GM13976 (cell line): ENCODE measurements at regions not wholly inside any gene's neighbourhood (a gene's known extent, or its start where the extent isn't known, plus 50 kb on each side); places are given as distances from the start of the nearest gene placed in this dataset.

ENCODE experiments used
- DNase-seq: peaks from one replicate; pipeline ENCODE4 v3.0.0; 2012; ENCODE audit warnings: low spot score
- in situ Hi-C: fragments of 300-500 bp; cut with MboI; formaldehyde crosslinking; loops from one replicate; pipeline ENCODE4 v1.12.0; 2022; ENCODE audit warnings: low sequenced_read_pairs, mixed read lengths, inconsistent platforms; ENCODE audit not compliant: unreplicated experiment
- TF ChIP-seq, protein P1 (sequence below): IDR thresholded peaks from 2 replicates; pipeline ENCODE4 v1.5.1; 2012; ENCODE audit warnings: borderline replicate concordance, mild to moderate bottlenecking; ENCODE audit not compliant: insufficient read depth; ENCODE audit errors: extremely low read depth, missing control alignments, control extremely low read depth

DNA sequence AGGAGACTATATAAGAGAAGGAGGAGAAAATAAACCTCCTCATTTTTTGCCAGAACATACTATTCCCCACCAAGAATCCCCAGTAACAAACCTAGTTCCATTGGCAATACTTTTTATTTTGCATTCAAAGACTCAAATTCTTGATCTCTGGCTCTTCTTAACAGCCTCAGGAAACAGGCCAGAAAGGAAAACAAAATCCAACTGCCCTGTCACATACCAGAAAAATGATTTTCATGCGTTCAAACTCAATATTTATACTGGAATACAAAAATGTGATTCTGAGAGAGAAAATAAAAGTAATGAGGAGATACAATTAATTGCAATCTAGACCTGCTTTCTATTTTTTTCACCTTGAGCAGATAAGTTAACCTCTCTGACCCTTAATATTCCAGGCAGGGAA, 435.9 kb upstream of the AUTS2 start:
- TF ChIP-seq, protein P1, sequence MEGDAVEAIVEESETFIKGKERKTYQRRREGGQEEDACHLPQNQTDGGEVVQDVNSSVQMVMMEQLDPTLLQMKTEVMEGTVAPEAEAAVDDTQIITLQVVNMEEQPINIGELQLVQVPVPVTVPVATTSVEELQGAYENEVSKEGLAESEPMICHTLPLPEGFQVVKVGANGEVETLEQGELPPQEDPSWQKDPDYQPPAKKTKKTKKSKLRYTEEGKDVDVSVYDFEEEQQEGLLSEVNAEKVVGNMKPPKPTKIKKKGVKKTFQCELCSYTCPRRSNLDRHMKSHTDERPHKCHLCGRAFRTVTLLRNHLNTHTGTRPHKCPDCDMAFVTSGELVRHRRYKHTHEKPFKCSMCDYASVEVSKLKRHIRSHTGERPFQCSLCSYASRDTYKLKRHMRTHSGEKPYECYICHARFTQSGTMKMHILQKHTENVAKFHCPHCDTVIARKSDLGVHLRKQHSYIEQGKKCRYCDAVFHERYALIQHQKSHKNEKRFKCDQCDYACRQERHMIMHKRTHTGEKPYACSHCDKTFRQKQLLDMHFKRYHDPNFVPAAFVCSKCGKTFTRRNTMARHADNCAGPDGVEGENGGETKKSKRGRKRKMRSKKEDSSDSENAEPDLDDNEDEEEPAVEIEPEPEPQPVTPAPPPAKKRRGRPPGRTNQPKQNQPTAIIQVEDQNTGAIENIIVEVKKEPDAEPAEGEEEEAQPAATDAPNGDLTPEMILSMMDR, result no peak
- in situ Hi-C loops, result no loop called here
- no peak for DNase-seq

DNA sequence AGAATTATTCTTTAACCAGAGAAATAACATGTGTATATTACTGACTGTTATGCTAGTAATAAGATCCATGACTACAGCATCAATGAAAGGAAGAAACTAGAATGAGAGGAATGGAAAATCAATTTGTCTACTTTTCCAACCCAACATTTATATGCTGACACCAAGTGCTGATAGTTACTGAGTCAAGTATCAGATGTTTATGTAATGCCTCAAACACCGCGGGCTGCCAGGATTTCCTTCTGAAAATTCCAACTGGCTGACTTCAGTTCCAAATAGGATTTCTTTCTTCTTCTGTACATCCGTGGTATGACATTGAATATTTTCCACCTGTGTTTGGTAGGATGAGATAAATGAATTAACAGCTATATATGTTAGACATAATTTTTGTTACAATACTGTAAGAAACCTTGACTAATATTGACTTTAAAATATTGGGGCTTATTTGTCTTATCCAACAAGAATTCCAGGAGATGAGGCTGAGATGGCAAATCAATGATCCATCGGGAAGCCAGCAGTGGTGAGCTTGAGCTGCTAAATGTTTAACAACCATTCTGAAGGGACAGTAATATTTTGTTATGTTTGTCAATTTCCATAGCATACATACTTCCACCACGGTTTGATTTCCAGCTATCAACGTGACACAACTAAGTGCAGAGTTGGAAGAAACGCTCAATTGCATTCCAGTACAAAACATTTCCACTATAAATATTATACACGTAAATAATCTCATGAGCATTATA, 435.2 kb upstream of the AUTS2 start:
- TF ChIP-seq, protein P1, result no peak
- in situ Hi-C loops, result no loop called here
- no peak for DNase-seq

DNA sequence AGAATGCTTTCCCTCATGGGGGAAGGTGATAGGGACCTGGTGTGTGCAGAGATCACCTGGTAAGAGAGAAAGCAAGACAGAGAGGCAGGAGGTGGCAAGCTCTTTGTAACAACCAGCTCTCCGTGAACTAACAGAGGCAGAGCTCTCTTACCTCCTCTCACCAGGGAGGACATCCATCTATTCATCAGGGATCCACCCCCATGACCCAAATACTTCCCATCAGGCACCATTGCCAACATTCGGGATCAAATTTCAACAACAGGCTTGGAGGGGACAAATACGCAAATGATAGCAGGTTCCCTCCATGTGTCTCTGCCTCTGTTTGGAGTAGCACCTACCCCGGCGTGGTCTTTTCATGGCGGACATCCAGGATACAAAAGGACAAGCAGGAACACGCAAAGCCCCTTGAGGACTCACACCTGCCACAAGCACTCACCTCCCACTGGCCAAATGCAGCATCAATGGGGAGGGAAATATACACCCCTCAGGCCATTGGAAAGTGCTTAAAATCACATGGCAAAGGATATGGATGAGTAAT, 431.2 kb upstream of the AUTS2 start:
- in situ Hi-C loops, result no loop called here
- no peak for DNase-seq
- TF ChIP-seq, protein P1, result no peak

DNA sequence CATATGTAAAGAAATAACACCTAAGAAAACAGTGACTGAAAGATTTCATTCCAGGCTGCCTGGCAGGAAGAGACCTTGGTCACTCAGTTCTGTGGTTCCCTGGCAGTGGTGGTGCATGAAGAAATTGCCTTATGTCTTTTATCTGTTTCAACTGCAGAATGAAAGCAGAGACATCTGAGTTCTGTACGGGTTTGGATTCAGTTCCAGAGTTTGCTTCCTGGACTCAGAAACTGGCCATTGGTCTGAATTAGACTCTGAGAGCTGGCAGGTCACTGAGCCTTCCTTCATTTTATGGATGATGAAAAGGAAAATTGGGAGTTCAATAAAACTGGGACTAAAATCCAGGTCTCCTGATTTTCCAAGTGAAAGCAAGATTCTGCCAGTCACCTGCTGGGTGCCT, 428.9 kb upstream of the AUTS2 start:
- in situ Hi-C loops, result no loop called here
- TF ChIP-seq, protein P1, result no peak
- DNase-seq, result no peak

DNA sequence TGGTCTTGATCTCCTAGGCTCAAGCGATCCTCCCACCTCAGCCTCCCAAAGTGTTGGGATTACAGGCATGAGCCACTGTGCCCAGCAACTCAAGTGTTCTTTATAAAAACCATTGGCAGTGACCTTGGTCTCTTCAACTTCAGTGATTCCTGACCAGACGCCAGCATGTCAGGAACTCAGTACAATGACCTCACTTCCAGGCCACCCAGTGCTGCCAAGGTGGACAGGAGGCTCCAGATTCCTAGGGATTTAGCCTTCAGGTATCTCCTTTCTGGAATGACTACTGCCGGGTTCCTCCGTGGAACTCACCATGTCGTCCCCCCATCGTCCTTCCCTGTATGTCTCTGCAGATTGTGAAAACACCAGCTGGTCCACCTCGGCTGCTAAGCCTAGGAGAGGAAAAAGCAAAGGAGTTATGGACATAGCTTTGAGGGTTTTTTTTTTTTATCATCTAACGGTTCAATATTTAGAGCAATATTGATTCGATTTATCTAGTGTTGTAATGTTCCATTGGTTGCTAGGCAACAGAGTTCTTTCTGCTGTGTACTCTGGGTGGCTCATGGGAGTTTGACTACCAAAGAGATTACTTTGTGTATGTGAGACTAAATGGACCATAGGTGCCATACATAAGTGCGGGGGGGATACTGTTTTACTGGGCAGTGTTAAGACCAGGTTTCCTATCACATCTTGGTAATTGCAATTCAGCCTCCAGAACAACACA, 425.8 kb upstream of the AUTS2 start:
- TF ChIP-seq, protein P1, result no peak
- in situ Hi-C loops, result no loop called here
- no peak for DNase-seq

DNA sequence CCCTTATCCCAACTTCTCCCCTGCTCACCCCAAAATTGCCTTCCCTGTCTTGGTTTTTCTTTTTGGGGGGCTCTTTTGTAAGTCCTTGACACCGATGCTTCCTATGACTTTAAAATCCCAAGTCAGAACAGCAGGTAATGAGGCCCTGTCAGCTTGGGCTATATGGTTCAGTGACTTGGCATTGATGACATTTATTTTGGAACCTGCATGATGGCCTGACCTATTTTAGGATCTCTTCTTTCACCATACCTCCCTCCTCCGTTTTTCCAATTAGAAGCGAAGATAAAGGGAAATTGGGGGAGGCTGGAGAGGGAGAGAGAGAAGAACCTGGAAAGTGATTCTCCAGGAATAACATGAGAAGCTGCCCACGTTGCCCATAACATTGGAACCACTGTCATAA, 424.9 kb upstream of the AUTS2 start:
- in situ Hi-C loops, result no loop called here
- no peak for DNase-seq
- TF ChIP-seq, protein P1, result no peak
